GM19468 (cell line): ENCODE measurements at regions not wholly inside any gene's neighbourhood (a gene's known extent, or its start where the extent isn't known, plus 50 kb on each side); places are given as distances from the start of the nearest gene placed in this dataset.

ENCODE experiments used
- ATAC-seq: cut with Tn5 transposase; IDR thresholded peaks from one replicate; pipeline ENCODE4 v1.9.1; 2021; ENCODE audit warnings: mild to moderate bottlenecking, moderate library complexity, moderate number of reproducible peaks; ENCODE audit not compliant: unreplicated experiment; ENCODE audit errors: extremely low read depth

DNA sequence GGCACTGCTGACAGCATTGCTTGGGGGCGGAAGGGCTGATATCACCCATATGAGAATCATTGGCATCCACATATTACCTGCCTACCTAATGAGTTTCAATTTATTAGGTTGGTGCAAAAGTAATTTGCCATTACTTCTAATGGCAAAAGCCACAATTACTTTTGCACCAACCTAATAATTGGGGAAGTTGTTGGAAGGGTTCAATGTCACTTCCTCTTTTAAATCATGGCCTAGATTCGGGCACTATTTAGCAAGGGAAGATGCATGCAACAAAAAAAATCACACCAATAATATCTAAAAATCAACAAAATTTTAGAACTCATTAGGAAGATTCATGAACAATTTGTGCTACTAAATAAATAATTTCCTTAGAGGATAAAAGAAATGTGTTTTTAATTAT is 56.0 kb upstream of the AGTR1 start:
- no peak for ATAC-seq

DNA sequence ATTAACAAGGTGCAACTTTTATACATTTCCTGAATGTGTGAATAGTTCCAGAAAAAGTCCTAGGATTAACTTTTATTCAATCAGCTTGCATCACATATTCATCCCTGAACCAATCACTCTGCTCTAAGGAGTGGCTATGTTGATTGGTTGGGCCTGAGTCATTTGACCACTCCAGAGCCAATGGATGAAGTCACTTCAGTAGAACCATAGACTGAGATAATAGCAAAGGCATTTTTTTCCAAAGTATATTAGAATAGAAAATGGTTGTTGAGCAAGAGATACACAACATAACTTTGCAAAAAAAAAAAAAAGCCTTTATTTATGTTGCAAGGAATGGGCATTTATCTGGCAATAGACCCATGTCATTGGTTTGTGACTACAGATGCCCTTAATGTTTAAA is 55.5 kb upstream of the AGTR1 start:
- ATAC-seq = no peak

GRCh38 chr3:148642616-148643015 is 55.1 kb upstream of the AGTR1 start:
- ATAC-seq = no peak

DNA sequence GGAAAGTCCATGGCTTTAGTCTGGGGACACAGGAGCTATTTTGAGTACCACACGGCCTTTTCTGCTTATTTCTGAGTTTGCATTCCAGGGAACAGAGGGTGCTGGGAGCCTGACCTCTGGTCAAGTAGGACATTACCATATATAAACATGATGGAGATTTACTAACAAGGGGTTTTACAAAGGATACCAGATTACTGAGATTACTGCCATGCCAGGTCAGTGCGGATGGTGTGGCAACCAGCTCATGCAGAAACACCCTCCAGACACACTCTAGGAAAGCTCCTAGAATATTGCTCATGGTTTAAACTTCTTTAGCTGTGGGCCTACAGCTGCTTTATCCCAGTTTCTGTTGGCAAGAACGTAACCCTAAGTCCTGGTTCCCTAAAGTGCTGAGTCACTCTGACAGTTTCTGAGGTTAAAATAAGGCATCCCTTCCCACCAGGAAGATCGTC is 54.3 kb upstream of the AGTR1 start:
- ATAC-seq = no peak

- no peak for ATAC-seq
Observed at GRCh38 chr3:148646126-148646665, 51.5 kb upstream of the AGTR1 start.
